H9 (cell line): ENCODE measurements at regions not wholly inside any gene's neighbourhood (a gene's known extent, or its start where the extent isn't known, plus 50 kb on each side); places are given as distances from the start of the nearest gene placed in this dataset.
"Not testable (repeated sequence)": the region's sequence is repeated elsewhere in the genome, so short reads cannot be mapped to it uniquely, and the experiment has no call there.

Source experiments
- DNase-seq: peaks from one replicate; pipeline ENCODE4 v3.0.0-alpha.2; 2017
- H2AFZ ChIP-seq: one replicate; pipeline ENCODE4 v1.6.1; 2013; ENCODE audit warnings: mild to moderate bottlenecking, low read length, control low read depth, moderate library complexity
- H2AK5ac ChIP-seq: 2 replicates; pipeline ENCODE4 v1.6.1; 2013; ENCODE audit warnings: low read length, control low read depth, mixed read lengths; ENCODE audit not compliant: insufficient read length
- H2BK120ac ChIP-seq: one replicate; pipeline ENCODE4 v1.6.1; 2013; ENCODE audit warnings: low read depth, mild to moderate bottlenecking, low read length, control low read depth, inconsistent platforms; ENCODE audit not compliant: poor library complexity, severe bottlenecking
- H2BK12ac ChIP-seq: 2 replicates; pipeline ENCODE4 v1.6.1; 2013; ENCODE audit warnings: low read length, control low read depth, mixed read lengths, low read depth; ENCODE audit not compliant: insufficient read length
- H2BK15ac ChIP-seq: 2 replicates; pipeline ENCODE4 v1.6.1; 2013; ENCODE audit warnings: low read depth, low read length, control low read depth
- H2BK20ac ChIP-seq: one replicate; pipeline ENCODE4 v1.6.1; 2013; ENCODE audit warnings: low read depth, mild to moderate bottlenecking, low read length, control low read depth, inconsistent platforms; ENCODE audit not compliant: poor library complexity, severe bottlenecking
- H2BK5ac ChIP-seq: 2 replicates; pipeline ENCODE4 v1.6.1; 2013; ENCODE audit warnings: low read length, control low read depth, mixed read lengths; ENCODE audit not compliant: insufficient read length
- H3K14ac ChIP-seq: 2 replicates; pipeline ENCODE4 v1.6.1; 2013; ENCODE audit warnings: low read length, control low read depth; ENCODE audit not compliant: insufficient read depth
- H3K18ac ChIP-seq: 2 replicates; pipeline ENCODE4 v1.6.1; 2013; ENCODE audit warnings: low read depth, mild to moderate bottlenecking, mixed read lengths, low read length, control low read depth; ENCODE audit not compliant: insufficient read length
- H3K23ac ChIP-seq: 2 replicates; pipeline ENCODE4 v1.6.1; 2013; ENCODE audit warnings: low read length, control low read depth, mixed read lengths, low read depth; ENCODE audit not compliant: insufficient read length
- H3K23me2 ChIP-seq: 2 replicates; pipeline ENCODE4 v1.6.1; 2013; ENCODE audit warnings: low read depth, mild to moderate bottlenecking, mixed read lengths, low read length, control low read depth; ENCODE audit not compliant: insufficient read length, poor library complexity, severe bottlenecking
- H3K27ac ChIP-seq: 2 replicates; pipeline ENCODE4 v1.5.1; 2013; ENCODE audit warnings: low read length, control low read depth, mixed read lengths, low read depth; ENCODE audit not compliant: insufficient read length
- H3K27me3 ChIP-seq: 2 replicates; pipeline ENCODE4 v1.6.1; 2013; ENCODE audit warnings: low read length, control low read depth, inconsistent platforms; ENCODE audit not compliant: insufficient read depth
- H3K4ac ChIP-seq: 2 replicates; pipeline ENCODE4 v1.6.1; 2013; ENCODE audit warnings: low read depth, mild to moderate bottlenecking, control low read depth, inconsistent platforms, low read length, moderate library complexity
- H3K4me1 ChIP-seq: 2 replicates; pipeline ENCODE4 v1.6.1; 2013; ENCODE audit warnings: low read length, control low read depth, inconsistent platforms; ENCODE audit not compliant: insufficient read depth
- H3K4me2 ChIP-seq: 2 replicates; pipeline ENCODE4 v1.6.1; 2013; ENCODE audit warnings: low read length, control low read depth, mixed read lengths; ENCODE audit not compliant: insufficient read length, insufficient read depth
- H3K56ac ChIP-seq: 2 replicates; pipeline ENCODE4 v1.6.1; 2013; ENCODE audit warnings: low read depth, mild to moderate bottlenecking, mixed read lengths, low read length, control low read depth; ENCODE audit not compliant: insufficient read length
- H3K79me1 ChIP-seq: 2 replicates; pipeline ENCODE4 v1.6.1; 2013; ENCODE audit warnings: low read depth, mild to moderate bottlenecking, moderate library complexity, low read length, control low read depth, inconsistent platforms; ENCODE audit not compliant: insufficient read depth, poor library complexity, severe bottlenecking
- H3K79me2 ChIP-seq: 2 replicates; pipeline ENCODE4 v1.6.1; 2013; ENCODE audit warnings: low read length, control low read depth, inconsistent platforms; ENCODE audit not compliant: insufficient read depth
- H3K9ac ChIP-seq: 2 replicates; pipeline ENCODE4 v1.6.1; 2013; ENCODE audit warnings: low read length, control low read depth, mixed read lengths; ENCODE audit not compliant: insufficient read length; ENCODE audit errors: extremely low read depth
- H3K9me3 ChIP-seq: one replicate; pipeline ENCODE4 v1.6.1; 2013; ENCODE audit warnings: low read depth, low read length, inconsistent platforms; ENCODE audit not compliant: control insufficient read depth
- H3T11ph ChIP-seq: one replicate; pipeline ENCODE4 v1.6.1; 2013; ENCODE audit warnings: mild to moderate bottlenecking, low read length, control low read depth, inconsistent platforms
- H4K20me1 ChIP-seq: one replicate; pipeline ENCODE4 v1.6.1; 2013; ENCODE audit not compliant: control insufficient read depth, insufficient read length, insufficient read depth
- H4K5ac ChIP-seq: 2 replicates; pipeline ENCODE4 v1.6.1; 2013; ENCODE audit warnings: low read depth, mild to moderate bottlenecking, mixed read lengths, low read length, control low read depth; ENCODE audit not compliant: insufficient read length
- H4K8ac ChIP-seq: replicated peaks from 2 replicates; pipeline ENCODE4 v1.6.1; 2013; ENCODE audit warnings: low read length, control low read depth, mixed read lengths, low read depth; ENCODE audit not compliant: insufficient read length
- H4K91ac ChIP-seq: 2 replicates; pipeline ENCODE4 v1.6.1; 2013; ENCODE audit warnings: low read depth, mild to moderate bottlenecking, moderate library complexity, mixed read lengths, low read length, control low read depth; ENCODE audit not compliant: insufficient read length
- H3K27ac Mint-ChIP-seq, 3 experiments: 2 replicates in 2 of 3; 3 replicates in 1 of 3; pipeline ENCODE4 v1.8.0; 2020 to 2021; ENCODE audit warnings: mixed read lengths in 3 of 3, mild to moderate bottlenecking in 1 of 3, moderate library complexity in 1 of 3
- H3K27me3 Mint-ChIP-seq: 2 replicates; pipeline ENCODE4 v1.8.0; 2021; ENCODE audit warnings: low read depth, mild to moderate bottlenecking, moderate library complexity, mixed read lengths
- H3K36me3 Mint-ChIP-seq, 3 experiments: 2 replicates in 2 of 3; 3 replicates in 1 of 3; pipeline ENCODE4 v1.8.0; 2020 to 2021; ENCODE audit warnings: low read depth in 3 of 3, mixed read lengths in 3 of 3; ENCODE audit not compliant: insufficient read depth in 1 of 3
- H3K4me1 Mint-ChIP-seq, 2 experiments: 2 replicates each; pipeline ENCODE4 v1.8.0; 2020; ENCODE audit warnings: mixed read lengths in 2 of 2
- H3K4me3 Mint-ChIP-seq, 2 experiments: 2 replicates in 1 of 2; 3 replicates in 1 of 2; pipeline ENCODE4 v1.8.0; 2020 to 2021; ENCODE audit warnings: mild to moderate bottlenecking in 2 of 2, mixed read lengths in 2 of 2, moderate library complexity in 1 of 2
- H3K9me3 Mint-ChIP-seq, 2 experiments: 2 replicates in 1 of 2; 3 replicates in 1 of 2; pipeline ENCODE4 v1.8.0; 2020; ENCODE audit warnings: mild to moderate bottlenecking in 2 of 2, mixed read lengths in 2 of 2, moderate library complexity in 1 of 2
- WGBS: extraction: QIAGEN DNeasy Blood & Tissue Kit; methylation state at CpG from one replicate; pipeline ENCODE4 v1.1.7; 2013; ENCODE audit warnings: missing lambda C conversion rate, low lambda C conversion rate, mixed read lengths; ENCODE audit not compliant: insufficient read length; ENCODE audit errors: extremely low coverage; 5-methylcytosine and 5-hydroxymethylcytosine counted together
- TF ChIP-seq, protein P1 (sequence below): fragments of 200-600 bp; sonication (generic); conservative IDR thresholded peaks from 3 replicates; pipeline ENCODE4 v1.8.0; 2021; ENCODE audit warnings: antibody characterized with exemption, mild to moderate bottlenecking

DNA sequence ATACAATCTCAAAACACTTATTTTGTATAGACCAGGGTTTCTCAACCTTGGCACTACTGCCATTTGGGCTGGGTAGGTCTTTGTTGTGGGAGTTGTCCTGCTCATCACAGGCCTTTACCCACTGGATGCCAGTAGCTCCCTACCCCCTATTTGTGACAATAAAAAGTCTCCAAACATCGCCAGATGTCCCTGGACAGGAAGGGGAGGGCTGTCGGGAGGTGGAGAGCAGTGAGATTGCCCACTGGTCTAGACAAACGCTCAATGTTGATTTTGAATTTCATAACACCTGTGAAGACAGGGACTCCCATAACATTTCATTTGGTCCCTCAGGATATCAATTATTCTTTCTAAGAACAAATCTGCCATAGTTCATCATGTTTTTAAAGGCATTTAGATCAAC is 151.7 kb upstream of the PTPRG start:
- H3K4ac ChIP-seq, result no peak overlapping the region
- H4K91ac ChIP-seq, result no peak overlapping the region
- H2BK12ac ChIP-seq, result no peak overlapping the region
- H3K56ac ChIP-seq, result no peak overlapping the region
- H2BK20ac ChIP-seq, result no peak overlapping the region
- H3K27ac ChIP-seq, result no peak overlapping the region
- no peak for DNase-seq
- H4K8ac ChIP-seq, result no peak overlapping the region
- H3K23me2 ChIP-seq, result no peaks in the 10 kb centered on the region
- peaks cover 0 to 2% of the 10 kb centered on the region in 2 experiments; a peak in 1 of 5 replicates for H3K9me3 Mint-ChIP-seq
- TF ChIP-seq, protein P1, sequence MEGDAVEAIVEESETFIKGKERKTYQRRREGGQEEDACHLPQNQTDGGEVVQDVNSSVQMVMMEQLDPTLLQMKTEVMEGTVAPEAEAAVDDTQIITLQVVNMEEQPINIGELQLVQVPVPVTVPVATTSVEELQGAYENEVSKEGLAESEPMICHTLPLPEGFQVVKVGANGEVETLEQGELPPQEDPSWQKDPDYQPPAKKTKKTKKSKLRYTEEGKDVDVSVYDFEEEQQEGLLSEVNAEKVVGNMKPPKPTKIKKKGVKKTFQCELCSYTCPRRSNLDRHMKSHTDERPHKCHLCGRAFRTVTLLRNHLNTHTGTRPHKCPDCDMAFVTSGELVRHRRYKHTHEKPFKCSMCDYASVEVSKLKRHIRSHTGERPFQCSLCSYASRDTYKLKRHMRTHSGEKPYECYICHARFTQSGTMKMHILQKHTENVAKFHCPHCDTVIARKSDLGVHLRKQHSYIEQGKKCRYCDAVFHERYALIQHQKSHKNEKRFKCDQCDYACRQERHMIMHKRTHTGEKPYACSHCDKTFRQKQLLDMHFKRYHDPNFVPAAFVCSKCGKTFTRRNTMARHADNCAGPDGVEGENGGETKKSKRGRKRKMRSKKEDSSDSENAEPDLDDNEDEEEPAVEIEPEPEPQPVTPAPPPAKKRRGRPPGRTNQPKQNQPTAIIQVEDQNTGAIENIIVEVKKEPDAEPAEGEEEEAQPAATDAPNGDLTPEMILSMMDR, result no peak
- H3K4me2 ChIP-seq, result no peak overlapping the region
- H2AFZ ChIP-seq, result no peak overlapping the region
- H3K4me3 Mint-ChIP-seq, result no peak overlapping the region
- no peaks in the 10 kb centered on the region for H4K20me1 ChIP-seq
- no peaks in the 10 kb centered on the region for H3K79me1 ChIP-seq
- no peak overlapping the region for H3T11ph ChIP-seq
- H3K14ac ChIP-seq, result no peak overlapping the region
- no peak overlapping the region for H3K18ac ChIP-seq
- no peaks in the 10 kb centered on the region for H3K27me3 ChIP-seq
- WGBS, result no CpG with 5 or more reads among the region's 3 CpGs
- H3K27ac Mint-ChIP-seq, result no peak overlapping the region
- H3K9me3 ChIP-seq, result no peaks in the 10 kb centered on the region
- H3K27me3 Mint-ChIP-seq, result no peaks in the 10 kb centered on the region; the same call in 1 of the 2 replicates
- H2BK120ac ChIP-seq, result no peak overlapping the region
- no peaks in the 10 kb centered on the region for H3K4me1 ChIP-seq
- no peak overlapping the region for H4K5ac ChIP-seq
- peaks cover 0 to 2% (median 0%) of the 10 kb centered on the region in 3 experiments; a peak in 1 of 7 replicates for H3K36me3 Mint-ChIP-seq
- no peak overlapping the region for H3K23ac ChIP-seq
- H3K9ac ChIP-seq, result no peak overlapping the region
- no peak overlapping the region for H2BK15ac ChIP-seq
- H2BK5ac ChIP-seq, result no peak overlapping the region
- H3K4me1 Mint-ChIP-seq, result peaks cover 6 to 9% of the 10 kb centered on the region in 2 experiments; a peak in 3 of 4 replicates
- H3K79me2 ChIP-seq, result no peaks in the 10 kb centered on the region
- no peak overlapping the region for H2AK5ac ChIP-seq

DNA sequence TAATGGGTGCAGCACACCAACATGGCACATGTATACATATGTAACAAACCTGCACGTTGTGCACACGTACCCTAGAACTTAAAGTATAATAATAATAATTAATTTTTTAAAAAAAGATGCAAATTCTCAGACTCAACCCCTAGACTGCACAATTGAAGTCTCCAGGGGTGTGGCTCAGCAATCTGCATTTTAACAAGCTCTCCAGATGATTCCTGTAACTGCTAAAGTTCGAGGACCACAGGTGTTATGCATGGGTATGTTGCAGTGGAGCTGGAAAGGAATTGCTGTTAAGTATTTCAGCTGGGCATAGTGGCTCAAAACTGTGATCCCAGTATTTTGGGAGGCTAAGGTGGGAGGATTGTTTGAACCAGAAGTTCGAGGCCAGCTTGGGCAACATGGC is 151.0 kb upstream of the PTPRG start:
- H3K27ac Mint-ChIP-seq, H4K8ac ChIP-seq, H3K9ac ChIP-seq, H3K79me2 ChIP-seq, H4K91ac ChIP-seq, H2BK120ac ChIP-seq, H4K5ac ChIP-seq, DNase-seq, H3K14ac ChIP-seq, H3K4me1 ChIP-seq, H3K9me3 Mint-ChIP-seq, H3K27me3 Mint-ChIP-seq, H3K4me2 ChIP-seq, H3K4me1 Mint-ChIP-seq, H2BK20ac ChIP-seq, H3K23ac ChIP-seq, H3K79me1 ChIP-seq, H3K56ac ChIP-seq, H3K4me3 Mint-ChIP-seq, H2BK5ac ChIP-seq, H2AFZ ChIP-seq, H3K18ac ChIP-seq, H3K27ac ChIP-seq, H2BK12ac ChIP-seq, H4K20me1 ChIP-seq, H3K27me3 ChIP-seq, H3K4ac ChIP-seq, H3K23me2 ChIP-seq, H3T11ph ChIP-seq, H3K36me3 Mint-ChIP-seq, H3K9me3 ChIP-seq, H2AK5ac ChIP-seq, H2BK15ac ChIP-seq: not testable (repeated sequence)
- WGBS, result no CpG with 5 or more reads among the region's 4 CpGs
